Left lung (tissue), 4 donors: ENCODE measurements at regions not wholly inside any gene's neighbourhood (a gene's known extent, or its start where the extent isn't known, plus 50 kb on each side); places are given as distances from the start of the nearest gene placed in this dataset.

Experiments used
- ATAC-seq: fragments of 200-7000 bp; cut with Tn5 transposase; one replicate; pipeline ENCODE4 v1.9.1; 2020; ENCODE audit warnings: moderate library complexity
- DNase-seq, 4 donors: peaks; one replicate each; pipeline ENCODE4 v3.0.0-alpha.2; 2013 to 2020
- H3K27ac ChIP-seq, 2 donors: fragments of 200-600 bp; sonication (generic) in 1 of 2; one replicate each; pipeline versions ENCODE4 v1.5.0 to v1.8.0; 2020 to 2021
- H3K27me3 ChIP-seq, 2 donors: fragments of 200-600 bp; sonication (generic) in 1 of 2; one replicate each; pipeline versions ENCODE4 v1.5.0 to v1.8.0; 2020 to 2021
- H3K36me3 ChIP-seq, 2 donors: fragments of 200-600 bp; sonication (generic) in 1 of 2; one replicate each; pipeline versions ENCODE4 v1.5.0 to v1.8.0; 2020 to 2021
- H3K4me1 ChIP-seq, 2 donors: fragments of 200-600 bp; one replicate each; pipeline ENCODE4 v1.8.0; 2021
- H3K4me3 ChIP-seq, 2 donors: fragments of 200-600 bp; sonication (generic) in 1 of 2; one replicate each; pipeline versions ENCODE4 v1.5.0 to v1.8.0; 2020 to 2021; ENCODE audit warnings: mild to moderate bottlenecking in 1 of 2
- H3K9me3 ChIP-seq, 2 donors: fragments of 200-600 bp; sonication (generic) in 1 of 2; one replicate each; pipeline versions ENCODE4 v1.5.0 to v1.8.0; 2020 to 2021
- CTCF ChIP-seq, 2 donors: fragments of 200-600 bp; sonication (generic) in 1 of 2; IDR thresholded peaks; one replicate each; pipeline versions ENCODE4 v1.5.0 to v1.8.0; 2021; ENCODE audit warnings: antibody characterized with exemption in 2 of 2
- intact Hi-C, 2 donors: fragments of 100-400 bp; cut with DNase I; formaldehyde crosslinking; loops; one replicate each; pipeline versions ENCODE4 v1.11.2 to v1.14.2; 2022
- donor health status: DM: no; HTN: yes; CAD: no.
- donor health status: DM: no; HTN: no; CAD: no.

DNA sequence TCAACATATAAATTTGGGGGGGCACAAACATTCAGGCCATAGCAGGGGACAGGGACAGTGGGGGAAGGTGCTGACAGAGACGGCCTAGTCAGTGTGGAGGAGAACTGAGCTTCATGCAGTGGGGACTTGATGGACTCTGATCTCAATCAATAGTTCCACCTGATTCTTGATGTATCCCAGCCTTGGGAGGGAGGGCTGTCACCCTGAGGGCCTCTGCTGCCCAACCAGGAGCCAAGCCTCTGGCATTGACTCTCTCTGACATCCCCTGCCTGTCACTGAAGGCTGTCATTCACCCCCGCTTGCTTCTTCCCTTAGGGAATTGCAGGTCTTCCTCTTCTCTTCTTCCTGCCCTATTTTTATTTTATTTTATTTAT is 180.6 kb upstream of the TAB2 start:
- H3K4me1 ChIP-seq = no peaks in the 10 kb centered on the region
- no peaks in the 10 kb centered on the region for H3K9me3 ChIP-seq
- intact Hi-C loops = no loop called here
- no peaks in the 10 kb centered on the region for H3K27me3 ChIP-seq
- ATAC-seq = no peak
- H3K36me3 ChIP-seq = no peaks in the 10 kb centered on the region
- DNase-seq = no peak
- H3K4me3 ChIP-seq = no peak overlapping the region
- no peak overlapping the region for H3K27ac ChIP-seq
- TF ChIP-seq CTCF (IDR thresholded peaks at IDR 0.05) = no peak

DNA sequence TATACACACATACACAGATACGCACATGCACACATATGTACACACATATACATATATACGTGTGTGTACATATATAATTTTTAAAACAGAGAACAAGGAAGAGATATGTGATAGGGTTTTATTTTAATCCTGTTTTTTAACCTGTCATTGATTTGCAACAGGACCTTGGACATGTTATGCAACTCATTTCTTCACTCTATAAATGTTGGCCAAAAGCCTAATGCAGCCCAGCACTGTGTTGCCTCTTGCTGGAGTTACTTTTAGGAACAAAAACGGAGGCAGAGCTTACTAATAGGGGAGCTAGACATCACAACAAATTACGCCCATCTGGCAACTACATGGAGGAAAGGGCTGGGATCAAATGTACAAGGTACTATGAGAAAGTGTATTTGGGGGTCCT is 179.9 kb upstream of the TAB2 start:
- no peaks in the 10 kb centered on the region for H3K36me3 ChIP-seq
- no peaks in the 10 kb centered on the region for H3K4me1 ChIP-seq
- DNase-seq (no peak), ATAC-seq (no peak)
- H3K27ac ChIP-seq = no peak overlapping the region
- intact Hi-C loops = no loop called here
- no peak overlapping the region for H3K4me3 ChIP-seq
- H3K9me3 ChIP-seq = no peaks in the 10 kb centered on the region
- TF ChIP-seq CTCF (IDR thresholded peaks at IDR 0.05) = no peak
- H3K27me3 ChIP-seq = no peaks in the 10 kb centered on the region

DNA sequence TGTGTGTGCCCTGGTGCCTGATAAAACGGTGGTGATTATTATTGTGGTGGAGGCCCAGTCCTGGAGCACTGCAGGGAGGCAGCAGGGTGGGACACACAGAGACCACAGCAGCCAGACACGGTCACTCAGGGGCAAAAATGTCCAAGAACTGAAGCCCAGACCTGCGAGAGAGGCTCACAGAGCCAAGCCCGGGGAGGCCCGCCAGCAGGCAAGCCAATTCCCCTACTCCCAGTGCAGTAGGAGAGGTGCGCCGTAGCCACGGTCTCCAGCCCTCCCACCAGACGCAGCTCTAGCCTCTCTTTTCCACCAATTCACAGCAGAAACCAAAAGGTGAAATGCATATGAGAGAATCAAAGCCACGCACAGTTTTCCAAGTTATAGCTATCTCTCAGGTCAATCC is 179.4 kb upstream of the TAB2 start:
- intact Hi-C loops = no loop called here
- no peaks in the 10 kb centered on the region for H3K4me1 ChIP-seq
- no peak overlapping the region for H3K27ac ChIP-seq

DNA sequence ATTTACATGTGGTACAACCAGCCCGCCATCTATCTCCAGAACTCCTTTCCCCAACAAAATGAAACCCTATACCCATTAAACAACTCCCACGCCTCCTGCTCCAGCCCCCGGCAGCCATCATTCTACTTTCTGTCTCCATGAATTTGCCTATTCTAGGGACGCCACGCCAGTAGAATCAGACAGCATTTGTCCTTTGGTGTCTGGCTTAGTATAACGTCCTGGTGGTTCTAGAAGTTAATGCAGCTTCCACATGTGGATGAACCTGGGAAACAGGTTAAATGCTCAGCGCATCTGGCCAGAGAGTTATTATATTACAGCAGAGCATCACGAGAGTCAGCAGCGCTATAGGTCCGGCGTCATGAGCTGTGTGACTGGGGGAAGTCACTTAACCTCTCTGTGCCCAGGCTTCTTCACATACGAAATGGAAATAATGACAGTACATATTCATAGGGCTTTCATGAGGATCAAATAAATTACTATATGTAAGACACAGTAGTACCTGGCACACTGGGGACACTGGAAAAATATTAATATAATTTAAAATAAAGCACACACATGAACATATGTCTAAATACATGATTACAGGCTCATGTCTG is 178.7 kb upstream of the TAB2 start:
- TF ChIP-seq CTCF (IDR thresholded peaks at IDR 0.05) = no peak
- ATAC-seq (no peak), DNase-seq (no peak)
- Histone ChIP-seq H3K4me3 (no peak overlapping the region), H3K27me3 (no peaks in the 10 kb centered on the region), H3K36me3 (no peaks in the 10 kb centered on the region), H3K9me3 (no peaks in the 10 kb centered on the region), H3K27ac (no peak overlapping the region), H3K4me1 (no peaks in the 10 kb centered on the region)
- intact Hi-C loops = no loop called here

More for the DNA sequence above, 179.4 kb upstream of the TAB2 start:
- DNase-seq (no peak), ATAC-seq (no peak)
- Histone ChIP-seq H3K4me3 (no peak overlapping the region), H3K9me3 (no peaks in the 10 kb centered on the region), H3K36me3 (no peaks in the 10 kb centered on the region), H3K27me3 (no peaks in the 10 kb centered on the region)
- no peak for TF ChIP-seq CTCF (IDR thresholded peaks at IDR 0.05)

GRCh38 chr6:149139782-149140136 is 177.8 kb upstream of the TAB2 start:
- DNase-seq (no peak), ATAC-seq (no peak)
- no peaks in the 10 kb centered on the region for H3K36me3 ChIP-seq
- H3K4me1 ChIP-seq = no peaks in the 10 kb centered on the region
- no peaks in the 10 kb centered on the region for H3K27me3 ChIP-seq
- no peaks in the 10 kb centered on the region for H3K9me3 ChIP-seq
- no peak overlapping the region for H3K27ac ChIP-seq
- TF ChIP-seq CTCF (IDR thresholded peaks at IDR 0.05) = no peak
- intact Hi-C loops = no loop called here
- H3K4me3 ChIP-seq = no peak overlapping the region
